NCI-H1417 treated with DMSO at 0.1 percent for 48 hours (cell line): ENCODE measurements at regions not wholly inside any gene's neighbourhood (a gene's known extent, or its start where the extent isn't known, plus 50 kb on each side); places are given as distances from the start of the nearest gene placed in this dataset.

Source experiments
- DNase-seq: peaks from one replicate; lab custom pipeline; 2025; lab: John Stamatoyannopoulos, UW

DNA sequence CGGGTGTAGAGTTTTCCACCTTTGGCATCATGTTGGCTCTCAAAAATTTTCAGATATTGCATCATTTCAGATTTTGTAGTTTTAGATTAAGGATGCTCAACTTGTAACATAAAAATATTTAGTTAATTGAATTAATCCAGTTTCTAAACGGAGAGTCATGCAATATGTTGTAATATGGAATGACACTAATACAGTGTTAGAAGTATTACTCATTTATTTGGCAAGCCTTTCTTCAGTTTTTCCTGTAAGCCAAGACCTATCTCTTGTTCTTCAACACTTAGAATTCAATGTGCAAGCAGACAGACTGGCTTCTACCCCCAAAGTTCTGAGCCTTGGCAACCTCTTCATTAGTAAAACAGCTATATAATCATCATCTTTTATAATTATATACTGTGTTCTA, 985.0 kb upstream of the GOT2 start:
- no peak for DNase-seq

DNA sequence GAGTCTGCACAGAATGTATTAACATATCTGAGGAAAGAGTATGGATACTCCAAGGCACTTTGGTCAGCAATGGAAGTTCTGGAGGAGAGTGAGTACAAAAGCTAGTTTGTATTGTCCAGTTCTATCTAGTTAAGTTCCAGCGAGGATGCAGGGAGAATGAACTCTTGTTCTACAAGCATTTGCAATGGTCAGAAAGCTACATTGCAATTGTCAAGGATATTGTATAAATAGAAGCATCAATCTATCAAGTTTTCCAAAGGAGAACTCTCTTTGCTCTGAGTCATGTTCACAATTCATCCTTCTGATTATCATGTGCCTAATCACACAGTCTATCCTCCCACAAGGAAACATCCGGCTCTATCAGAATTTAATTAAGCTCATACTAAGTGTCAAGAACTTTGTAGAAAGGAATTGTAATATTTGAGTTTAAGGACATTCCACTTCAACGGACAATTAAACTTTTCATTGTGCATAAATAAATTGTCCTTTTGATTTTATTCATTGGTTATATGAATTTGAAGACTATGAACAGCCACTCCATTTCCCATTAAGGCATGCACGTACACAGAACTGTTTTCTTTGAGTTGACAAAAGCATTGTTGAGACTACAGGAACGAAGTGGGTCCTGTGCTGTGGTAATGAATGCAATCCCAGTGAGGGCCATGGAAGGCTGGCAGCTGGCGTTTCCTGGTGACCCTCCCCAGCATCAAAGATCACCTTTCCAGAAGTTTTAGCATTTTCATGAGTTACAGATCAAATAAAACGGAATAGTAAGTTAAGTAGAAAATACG, 973.5 kb upstream of the GOT2 start:
- DNase-seq = no peak

DNA sequence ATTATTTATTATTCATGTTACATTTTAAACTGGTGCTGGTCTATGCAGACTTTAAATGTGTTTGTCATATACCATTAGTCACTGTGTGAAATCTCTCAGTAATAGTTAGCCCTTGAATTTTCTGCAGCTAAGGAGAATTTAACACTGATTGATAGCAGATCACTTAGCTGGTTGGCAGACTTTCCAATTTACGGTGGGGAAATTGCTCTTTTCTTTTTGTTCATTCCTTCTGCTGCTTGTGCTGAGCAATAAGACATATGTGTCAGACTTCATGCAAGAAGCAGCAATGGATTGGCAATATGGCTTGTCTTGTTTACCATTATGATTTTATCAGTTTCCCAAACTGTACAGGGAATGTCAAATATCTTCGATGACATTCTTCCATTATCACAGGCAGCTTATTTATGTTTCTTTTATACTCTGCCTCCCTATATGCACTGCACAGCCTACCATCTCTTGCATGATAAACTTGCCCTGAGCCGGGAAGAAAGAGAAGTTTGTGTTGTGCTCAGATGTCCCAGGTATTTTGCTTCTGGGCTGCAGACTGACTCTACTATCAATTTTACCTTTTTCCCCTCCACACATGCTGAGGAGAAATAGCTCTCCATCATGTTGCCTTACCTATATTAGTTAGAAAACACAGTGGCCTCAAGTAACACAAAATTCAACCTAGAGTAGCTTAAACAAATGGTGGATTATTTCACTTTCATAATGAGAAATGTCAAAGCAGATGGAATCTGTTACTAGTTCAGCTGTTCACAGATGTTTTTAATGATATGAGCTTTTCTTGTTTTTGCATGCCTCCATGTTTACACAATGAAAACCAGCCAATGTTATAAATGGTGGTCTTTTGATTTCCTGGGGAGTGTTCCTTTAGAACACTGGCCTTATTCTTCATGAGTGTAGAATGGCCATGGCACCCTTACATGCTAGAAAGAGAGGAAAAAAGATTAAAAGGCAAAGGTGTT, 968.1 kb upstream of the GOT2 start:
- no peak for DNase-seq

DNA sequence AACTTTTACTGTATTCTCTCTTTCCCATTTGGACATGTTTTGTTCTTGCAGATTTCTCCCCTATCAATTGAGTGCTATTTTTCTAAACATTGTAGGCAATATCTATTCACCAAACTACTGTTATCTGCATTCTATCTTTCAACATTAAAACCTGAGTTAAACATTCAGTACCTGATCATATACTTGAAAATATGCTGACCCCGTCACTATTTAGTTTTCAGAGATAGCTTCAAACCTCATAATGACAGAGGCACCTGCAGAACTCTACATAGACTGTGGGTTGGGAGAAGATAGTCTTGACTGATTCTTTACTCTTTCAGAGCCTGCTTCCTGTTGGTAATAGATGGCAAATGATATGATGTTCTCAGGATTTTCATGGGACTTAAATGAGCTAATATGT, 965.7 kb upstream of the GOT2 start:
- no peak for DNase-seq

DNA sequence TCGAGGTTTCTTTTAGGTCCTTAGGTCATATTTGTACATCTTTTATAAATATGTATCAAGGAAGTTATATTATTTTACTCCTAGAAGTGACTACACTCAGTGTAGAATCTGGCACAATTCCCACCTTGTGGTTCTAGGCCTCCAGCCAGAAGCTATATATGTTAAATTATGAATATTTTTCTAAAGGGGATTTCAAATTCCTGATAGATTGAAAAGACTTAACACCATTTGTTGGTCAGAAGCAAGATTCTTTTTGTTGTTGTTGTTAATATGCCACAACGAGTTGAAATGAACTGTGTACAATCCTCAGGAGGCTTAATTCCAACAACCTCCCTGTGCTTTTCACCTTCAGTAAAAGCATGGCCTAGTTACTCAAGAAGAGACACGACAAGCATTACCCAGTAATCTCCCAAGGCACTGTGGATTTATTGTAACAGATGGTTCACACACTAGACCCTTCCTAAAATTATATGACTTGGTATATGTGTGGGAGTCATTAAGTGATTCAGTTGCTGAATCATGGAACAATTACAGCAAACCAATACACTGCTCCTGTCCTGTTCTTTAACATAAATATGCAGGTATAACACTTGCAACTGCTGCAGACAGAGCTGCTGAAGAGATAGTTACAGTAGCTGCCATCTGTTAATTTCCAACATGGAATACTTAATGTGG, 964.4 kb upstream of the GOT2 start:
- DNase-seq = no peak

DNA sequence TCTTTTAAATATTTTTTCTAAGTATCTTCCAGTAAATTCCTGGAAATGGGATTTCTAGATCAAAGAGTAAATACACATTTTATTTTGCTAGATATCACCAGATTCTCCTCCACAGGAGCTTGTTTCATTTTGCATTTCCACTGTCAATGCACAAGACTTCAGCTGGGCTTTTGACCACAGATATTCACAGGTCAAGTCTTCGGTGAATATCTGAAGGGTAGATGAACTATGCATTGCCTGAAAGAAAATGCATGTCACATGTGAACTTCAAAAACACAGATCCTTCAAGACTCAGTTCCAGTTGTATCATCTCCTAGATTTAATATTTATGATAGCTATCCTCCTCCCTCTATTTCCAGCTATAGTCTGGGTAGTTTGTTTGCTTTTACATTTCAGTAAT, 963.6 kb upstream of the GOT2 start:
- no peak for DNase-seq

DNA sequence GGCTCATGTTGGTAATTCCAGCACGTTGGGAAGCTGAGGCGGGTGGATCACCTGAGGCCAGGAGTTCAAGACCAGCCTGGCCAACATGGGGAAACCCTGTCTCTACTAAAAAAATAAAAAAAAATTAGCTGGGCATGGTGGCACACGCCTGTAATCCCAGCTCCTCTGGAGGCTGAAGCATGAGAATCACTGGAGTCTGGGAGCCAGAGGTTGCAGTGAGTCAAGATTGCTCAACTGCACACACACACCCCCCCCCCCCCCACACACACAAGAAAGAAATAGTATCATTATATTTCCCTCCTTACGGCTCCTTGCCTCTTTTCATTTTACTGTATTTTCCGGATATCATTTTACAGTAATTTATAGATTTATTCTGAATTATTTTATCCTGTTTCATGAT, 963.1 kb upstream of the GOT2 start:
- DNase-seq = no peak

DNA sequence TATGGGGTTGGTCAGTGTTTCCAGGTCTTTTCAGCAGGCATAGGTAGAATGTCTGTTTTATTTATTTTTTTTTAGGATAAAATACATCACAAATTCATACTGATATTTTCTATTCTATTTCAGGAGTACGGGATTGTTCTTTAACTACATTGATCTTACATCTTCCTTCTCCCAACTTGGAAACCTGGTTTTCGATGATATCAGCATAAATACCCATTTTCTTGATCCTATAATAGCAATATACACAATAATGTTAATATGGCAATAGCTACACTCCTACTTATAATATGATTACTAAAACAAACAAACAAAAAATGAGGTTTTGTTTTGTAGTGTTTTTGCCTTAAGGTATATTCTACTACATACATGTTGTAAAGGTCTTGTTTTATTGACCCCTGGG, 962.4 kb upstream of the GOT2 start:
- no peak for DNase-seq

DNA sequence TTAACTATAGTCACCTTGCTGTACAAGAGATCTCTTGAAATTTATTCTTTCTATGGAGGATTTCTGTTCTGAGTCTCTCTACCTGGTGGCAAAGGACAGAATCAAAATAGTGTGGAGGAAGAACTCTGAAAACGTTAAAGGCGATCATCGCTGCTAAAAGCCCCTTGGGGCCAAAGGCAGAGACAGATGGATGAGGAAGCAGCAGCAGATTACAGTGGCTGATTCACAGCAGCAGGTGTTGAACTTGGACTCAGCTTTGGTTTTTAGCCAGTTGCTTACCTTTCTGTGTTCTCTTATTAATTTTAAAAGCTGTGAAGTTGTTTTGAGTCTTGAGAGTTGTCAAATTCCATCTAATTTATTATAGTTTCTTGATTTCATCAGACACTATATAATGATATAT, 956.1 kb upstream of the GOT2 start:
- no peak for DNase-seq

DNA sequence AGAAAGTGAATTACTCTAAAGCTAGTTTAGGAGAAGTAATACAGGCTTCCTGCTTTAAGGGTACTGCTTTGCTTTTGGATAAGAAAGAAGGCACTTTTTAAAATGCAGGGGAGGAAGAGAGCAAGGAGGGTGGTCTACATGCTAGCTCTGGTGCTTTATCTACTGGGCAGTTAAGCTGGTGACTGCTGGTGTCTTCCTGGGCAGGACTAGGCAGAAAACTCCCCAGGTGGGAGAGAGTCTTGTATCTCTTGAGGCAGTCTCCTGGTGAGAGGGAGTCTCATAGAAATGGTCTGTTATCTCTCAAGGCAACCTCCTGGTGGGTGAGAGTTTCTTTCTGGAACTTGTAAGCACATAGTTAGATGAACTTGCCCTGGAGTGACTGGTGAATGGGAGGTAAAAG, 953.9 kb upstream of the GOT2 start:
- no peak for DNase-seq

DNA sequence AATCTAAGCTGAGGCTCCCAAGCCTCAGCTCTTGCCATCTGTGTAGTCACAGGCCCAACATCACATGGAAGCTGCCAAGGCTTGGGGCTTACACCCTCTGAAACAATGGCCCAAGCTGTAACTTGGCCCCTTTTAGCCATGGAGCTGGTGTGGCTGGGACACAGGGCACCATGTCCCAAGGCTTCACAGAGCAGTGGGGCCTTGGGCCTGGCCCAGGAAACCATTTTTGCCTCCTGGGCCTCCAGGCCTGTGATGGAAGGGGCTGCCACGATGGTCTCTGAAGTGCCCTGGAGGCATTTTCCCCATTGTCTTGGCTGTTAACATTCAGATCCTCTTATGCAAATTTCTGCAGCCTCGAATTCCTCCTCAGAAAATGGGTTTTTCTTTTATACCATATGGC, 952.3 kb upstream of the GOT2 start:
- DNase-seq = no peak

DNA sequence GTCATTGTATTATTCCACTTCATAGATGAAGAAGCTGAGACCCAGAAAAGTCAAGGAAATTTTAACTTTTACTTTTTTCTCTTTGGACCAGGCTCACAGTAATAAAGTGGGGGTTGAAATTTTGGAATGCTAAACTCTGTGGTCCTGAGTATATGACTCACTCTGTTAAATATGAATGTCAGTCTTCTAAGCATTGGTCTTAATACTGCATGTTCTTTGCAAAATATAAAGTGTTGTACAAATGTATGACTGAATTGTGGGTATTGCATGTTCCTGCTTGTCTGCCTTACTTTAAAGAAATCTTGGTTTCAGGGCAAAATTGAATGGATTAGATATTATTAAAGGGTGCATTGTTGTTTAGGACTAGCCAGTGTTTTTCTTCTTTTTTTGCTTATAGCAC, 950.8 kb upstream of the GOT2 start:
- DNase-seq = no peak

DNA sequence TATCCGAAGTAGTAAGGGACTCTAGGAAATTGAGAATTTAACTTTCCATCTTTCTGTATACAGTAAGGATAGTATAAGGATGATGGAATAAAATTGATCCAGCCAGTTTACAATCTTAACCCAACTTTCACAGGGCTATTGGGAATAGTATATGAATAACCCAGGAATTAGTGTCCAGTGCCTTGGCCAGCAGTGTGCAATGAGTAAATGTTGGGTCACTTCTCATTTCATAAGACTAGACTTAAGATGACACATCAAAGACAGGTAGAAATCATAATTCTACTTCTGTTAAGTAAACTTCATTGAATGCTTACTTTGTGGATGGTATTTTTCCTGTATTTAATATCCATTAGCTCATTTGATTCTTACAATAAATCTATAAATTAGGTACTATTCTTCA, 949.6 kb upstream of the GOT2 start:
- DNase-seq = no peak

DNA sequence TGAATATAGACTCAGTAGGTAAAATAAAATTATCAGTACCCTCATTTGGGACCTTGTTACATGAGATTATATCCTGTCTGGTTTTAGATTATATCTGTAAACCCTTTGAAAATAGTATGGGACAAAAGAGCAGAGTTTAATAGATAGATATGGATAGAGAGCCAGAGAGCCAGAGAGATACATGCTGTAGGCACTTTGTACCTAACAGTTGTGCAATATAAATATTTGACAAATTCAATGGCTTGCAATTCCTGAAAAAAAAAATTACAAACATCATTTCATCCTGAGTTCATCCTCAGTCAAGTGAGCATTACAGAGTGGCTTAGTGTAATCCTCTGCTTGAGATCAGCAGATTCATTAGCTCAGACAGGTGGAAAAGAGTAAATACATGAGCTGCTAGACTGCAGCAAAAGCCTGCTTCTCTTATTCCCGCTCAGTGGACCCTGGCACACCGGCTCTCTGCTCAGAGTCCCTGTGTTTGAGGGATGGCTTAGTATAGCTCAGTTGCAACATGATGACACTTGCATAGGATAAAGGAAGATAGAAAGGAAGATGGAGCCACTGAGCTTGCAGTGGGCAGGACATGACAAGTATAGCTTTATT, 931.6 kb upstream of the GOT2 start:
- no peak for DNase-seq

DNA sequence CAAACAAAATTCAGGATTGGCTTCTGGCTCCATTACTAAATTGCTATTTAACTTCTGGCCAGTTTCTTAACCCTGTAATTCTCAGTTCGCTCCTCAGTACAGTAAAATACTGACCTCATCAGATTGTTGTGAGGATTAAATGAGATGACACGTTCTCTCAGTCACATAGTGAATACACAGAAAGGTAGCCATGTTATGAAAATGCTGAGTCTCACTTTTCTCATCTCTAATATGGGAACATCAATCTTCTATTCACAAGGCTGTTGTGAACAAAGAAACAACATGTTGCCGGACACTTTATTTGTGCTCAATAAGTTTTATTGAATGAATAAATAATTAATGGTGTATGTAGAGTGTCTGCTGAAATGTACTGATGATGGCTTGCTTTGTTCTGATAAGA, 924.5 kb upstream of the GOT2 start:
- DNase-seq = no peak

DNA sequence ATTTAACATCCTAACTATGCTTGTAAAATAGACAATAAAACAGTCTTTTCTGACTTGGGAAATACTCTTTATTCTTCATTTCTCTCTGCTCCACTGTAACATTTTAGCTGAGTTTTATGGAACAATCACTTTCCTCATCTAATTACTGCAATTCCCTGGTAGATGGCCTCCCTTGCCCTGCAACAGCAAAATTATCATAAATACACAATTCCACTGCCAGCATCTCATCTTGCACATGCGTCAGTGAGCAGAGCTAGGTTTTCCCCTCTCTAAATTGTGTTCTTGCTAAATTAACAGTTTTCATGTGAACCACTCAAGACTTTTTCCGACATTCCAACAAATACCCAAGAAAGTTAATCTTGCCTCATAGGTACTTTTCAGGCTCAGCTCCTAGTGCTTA, 920.9 kb upstream of the GOT2 start:
- no peak for DNase-seq

DNA sequence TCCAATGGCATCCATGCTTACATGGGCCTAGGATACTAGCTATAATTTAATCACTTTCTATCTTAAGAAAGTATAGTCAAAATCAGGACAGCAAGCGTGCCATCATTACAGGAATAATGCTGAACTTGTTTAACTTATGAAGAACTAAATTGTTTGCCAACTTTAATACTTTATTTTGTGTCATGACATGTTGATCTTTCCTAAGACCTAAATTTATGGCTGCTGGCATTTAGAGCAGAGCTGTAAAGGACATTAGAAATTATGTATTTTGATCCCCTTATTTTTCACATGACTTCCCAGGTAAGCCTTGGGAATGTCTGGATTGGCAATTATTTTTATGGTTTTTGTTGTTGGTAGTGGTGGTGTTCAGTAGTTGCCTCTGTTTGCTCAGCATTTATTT, 920.3 kb upstream of the GOT2 start:
- DNase-seq = no peak

DNA sequence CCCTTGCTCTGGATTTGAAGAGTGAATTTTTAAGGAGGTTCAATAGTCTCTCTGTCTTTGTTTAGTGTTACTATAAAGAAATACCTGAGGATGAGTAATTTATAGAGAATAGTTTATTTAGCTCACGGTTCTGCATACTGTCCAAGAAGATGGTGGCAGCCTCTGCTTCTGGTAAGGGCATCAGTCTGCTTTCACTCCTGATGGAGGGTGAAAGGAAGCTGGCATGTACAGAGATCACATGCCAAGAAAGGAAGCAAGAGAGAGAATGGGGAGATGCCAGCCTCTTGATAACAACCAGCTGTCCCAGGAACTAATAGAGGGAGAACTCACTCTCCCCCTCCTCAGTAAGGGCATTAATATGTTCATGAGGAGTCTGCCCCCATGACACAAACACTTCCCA, 917.5 kb upstream of the GOT2 start:
- DNase-seq = no peak

DNA sequence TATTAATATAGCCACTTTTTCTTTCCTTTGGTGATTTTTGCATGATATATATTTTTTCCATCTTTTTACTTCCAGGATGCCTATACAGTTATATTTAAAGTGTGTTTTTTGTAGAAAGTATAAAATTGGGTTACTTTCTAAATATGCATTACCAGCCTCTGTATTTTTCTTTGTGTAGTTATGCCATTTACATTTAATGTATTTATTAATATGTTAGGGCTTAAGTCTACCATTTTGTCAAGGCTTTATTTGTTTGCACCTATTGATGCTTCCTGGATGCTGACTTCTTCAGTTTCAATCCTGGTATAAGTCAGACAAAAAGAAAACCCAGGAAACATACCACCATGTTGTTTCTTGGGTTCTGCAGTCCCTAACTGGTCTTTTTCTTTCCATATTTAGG, 911.1 kb upstream of the GOT2 start:
- no peak for DNase-seq

DNA sequence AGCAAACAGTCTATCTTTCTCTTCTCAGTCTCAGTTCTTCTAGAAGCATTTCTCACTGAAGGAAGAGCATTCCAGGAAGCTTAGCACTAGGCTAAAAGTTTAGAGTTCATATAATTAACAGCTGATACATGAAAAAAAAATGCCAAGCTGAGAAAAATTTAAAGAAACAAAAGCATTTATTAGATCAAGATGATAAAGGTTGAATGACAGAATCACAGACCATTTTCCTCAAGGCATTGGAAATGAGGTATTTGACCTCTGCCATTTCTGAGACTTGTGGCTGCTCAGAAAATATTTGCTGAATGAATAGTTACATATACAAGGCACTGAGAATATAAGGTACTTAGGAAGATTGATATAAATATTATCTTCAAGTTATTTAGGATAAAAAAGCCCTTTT, 901.6 kb upstream of the GOT2 start:
- no peak for DNase-seq

DNA sequence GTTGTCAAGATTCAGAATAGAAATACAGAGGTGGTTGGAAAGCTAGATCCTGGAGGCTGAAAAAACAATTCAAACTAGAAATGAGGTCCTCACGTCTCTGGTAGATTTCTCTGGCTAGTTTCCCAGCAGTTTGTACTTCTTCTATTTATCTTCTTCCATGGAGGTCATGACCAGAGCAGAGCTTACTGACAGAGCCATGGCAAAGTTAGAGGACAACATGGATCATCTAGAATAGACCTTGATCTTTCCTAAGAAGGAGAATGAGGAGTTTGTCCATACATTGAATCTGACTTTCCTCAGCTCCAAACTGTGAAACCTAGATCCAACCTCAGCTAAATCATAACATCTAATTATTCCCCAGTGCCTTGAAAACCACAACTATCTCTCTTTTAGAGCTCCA, 900.8 kb upstream of the GOT2 start:
- no peak for DNase-seq

DNA sequence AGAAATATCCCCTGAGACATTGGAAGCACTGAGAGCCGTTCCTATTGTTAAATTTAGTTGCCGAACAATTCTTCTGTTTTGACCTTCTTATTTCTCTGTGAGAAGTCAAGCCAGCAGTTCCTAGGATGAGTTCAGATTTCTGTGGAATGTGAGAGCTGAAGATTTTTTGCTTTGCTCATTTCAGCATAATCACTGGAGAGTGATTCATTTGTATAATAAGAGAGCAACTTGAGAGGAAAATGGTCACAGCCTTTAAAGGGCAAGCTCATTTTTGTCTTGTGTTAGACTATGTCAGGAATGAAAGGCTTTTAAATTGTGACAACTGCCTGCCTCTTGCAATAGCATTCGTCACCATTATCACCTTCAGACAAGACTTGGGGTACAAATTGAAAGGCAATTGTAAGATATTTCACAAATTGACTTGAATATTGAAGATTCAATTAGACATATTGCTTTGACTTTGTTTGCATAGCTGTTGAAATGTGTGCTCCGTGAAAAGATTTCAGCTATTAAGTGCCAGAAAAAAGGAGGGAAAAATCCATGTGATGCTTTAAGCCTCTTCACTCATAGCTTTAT, 900.0 kb upstream of the GOT2 start:
- DNase-seq = no peak
